ENCODE measurements at regions not wholly inside any gene's neighbourhood (a gene's known extent, or its start where the extent isn't known, plus 50 kb on each side); places are given as distances from the start of the nearest gene placed in this dataset.

- Histone ChIP-seq H3K27ac (ENCODE audit: poor library complexity, severe bottlenecking) (no peak overlapping the region), H3K9me3 (ENCODE audit: severe bottlenecking) (no peaks in the 10 kb centered on the region), H3K4me3 (ENCODE audit: severe bottlenecking) (no peak overlapping the region), H3K27me3 (ENCODE audit: insufficient read depth, poor library complexity, severe bottlenecking) (peaks cover 7% of the 10 kb centered on the region), H3K36me3 (ENCODE audit: low read depth) (no peaks in the 10 kb centered on the region), H3K4me1 (ENCODE audit: insufficient read depth, poor library complexity, severe bottlenecking) (no peaks in the 10 kb centered on the region)
- no peak for DNase-seq (ENCODE audit: low spot score)
- TF ChIP-seq, protein P1, sequence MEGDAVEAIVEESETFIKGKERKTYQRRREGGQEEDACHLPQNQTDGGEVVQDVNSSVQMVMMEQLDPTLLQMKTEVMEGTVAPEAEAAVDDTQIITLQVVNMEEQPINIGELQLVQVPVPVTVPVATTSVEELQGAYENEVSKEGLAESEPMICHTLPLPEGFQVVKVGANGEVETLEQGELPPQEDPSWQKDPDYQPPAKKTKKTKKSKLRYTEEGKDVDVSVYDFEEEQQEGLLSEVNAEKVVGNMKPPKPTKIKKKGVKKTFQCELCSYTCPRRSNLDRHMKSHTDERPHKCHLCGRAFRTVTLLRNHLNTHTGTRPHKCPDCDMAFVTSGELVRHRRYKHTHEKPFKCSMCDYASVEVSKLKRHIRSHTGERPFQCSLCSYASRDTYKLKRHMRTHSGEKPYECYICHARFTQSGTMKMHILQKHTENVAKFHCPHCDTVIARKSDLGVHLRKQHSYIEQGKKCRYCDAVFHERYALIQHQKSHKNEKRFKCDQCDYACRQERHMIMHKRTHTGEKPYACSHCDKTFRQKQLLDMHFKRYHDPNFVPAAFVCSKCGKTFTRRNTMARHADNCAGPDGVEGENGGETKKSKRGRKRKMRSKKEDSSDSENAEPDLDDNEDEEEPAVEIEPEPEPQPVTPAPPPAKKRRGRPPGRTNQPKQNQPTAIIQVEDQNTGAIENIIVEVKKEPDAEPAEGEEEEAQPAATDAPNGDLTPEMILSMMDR (IDR thresholded peaks at IDR 0.05; ENCODE audit: poor library complexity, severe bottlenecking), result no peak
- ATAC-seq (ENCODE audit: low read depth), result no peak
Measured at GRCh38 chr3:54003136-54003535, 111.5 kb upstream of the SELENOK start.

DNA sequence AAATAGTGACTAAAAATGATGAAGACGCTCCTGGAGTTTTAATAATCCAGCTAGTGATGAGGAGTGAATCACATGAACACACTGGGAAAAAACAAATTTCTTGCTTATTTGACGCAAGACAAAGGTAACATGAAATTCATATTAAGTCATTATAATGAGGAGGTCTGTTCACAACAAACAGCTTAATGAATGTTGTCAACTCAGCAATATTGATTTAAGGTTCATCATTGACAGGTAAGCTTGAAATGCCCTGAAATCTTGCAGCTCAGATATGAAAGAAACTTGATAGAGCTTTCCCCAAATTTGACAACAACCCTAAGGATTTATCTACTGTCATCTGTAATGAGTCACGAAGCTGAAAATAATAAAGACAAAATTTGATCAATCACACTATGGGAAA, 108.1 kb upstream of the SELENOK start:
- Histone ChIP-seq H3K27ac (ENCODE audit: poor library complexity, severe bottlenecking) (no peak overlapping the region), H3K4me1 (ENCODE audit: insufficient read depth, poor library complexity, severe bottlenecking) (no peaks in the 10 kb centered on the region), H3K27me3 (ENCODE audit: insufficient read depth, poor library complexity, severe bottlenecking) (peaks cover 7% of the 10 kb centered on the region), H3K9me3 (ENCODE audit: severe bottlenecking) (no peaks in the 10 kb centered on the region), H3K36me3 (ENCODE audit: low read depth) (no peaks in the 10 kb centered on the region), H3K4me3 (ENCODE audit: severe bottlenecking) (no peak overlapping the region)
- ATAC-seq (ENCODE audit: low read depth) (no peak), DNase-seq (ENCODE audit: low spot score) (no peak)
- TF ChIP-seq, protein P1 (IDR thresholded peaks at IDR 0.05; ENCODE audit: poor library complexity, severe bottlenecking), result no peak

- Histone ChIP-seq H3K4me3 (ENCODE audit: severe bottlenecking) (no peak overlapping the region), H3K4me1 (ENCODE audit: insufficient read depth, poor library complexity, severe bottlenecking) (no peaks in the 10 kb centered on the region), H3K9me3 (ENCODE audit: severe bottlenecking) (no peaks in the 10 kb centered on the region), H3K27me3 (ENCODE audit: insufficient read depth, poor library complexity, severe bottlenecking) (peaks cover 7% of the 10 kb centered on the region), H3K27ac (ENCODE audit: poor library complexity, severe bottlenecking) (no peak overlapping the region), H3K36me3 (ENCODE audit: low read depth) (no peaks in the 10 kb centered on the region)
- ATAC-seq (ENCODE audit: low read depth) (no peak), DNase-seq (ENCODE audit: low spot score) (no peak)
- TF ChIP-seq, protein P1 (IDR thresholded peaks at IDR 0.05; ENCODE audit: poor library complexity, severe bottlenecking), result no peak
Measured at GRCh38 chr3:53998980-53999379, 107.3 kb upstream of the SELENOK start.

GRCh38 chr3:53997476-53997875, 105.8 kb upstream of the SELENOK start:
- Histone ChIP-seq H3K36me3 (ENCODE audit: low read depth) (no peaks in the 10 kb centered on the region), H3K27ac (ENCODE audit: poor library complexity, severe bottlenecking) (no peak overlapping the region), H3K4me1 (ENCODE audit: insufficient read depth, poor library complexity, severe bottlenecking) (no peaks in the 10 kb centered on the region), H3K27me3 (ENCODE audit: insufficient read depth, poor library complexity, severe bottlenecking) (peaks cover 7% of the 10 kb centered on the region), H3K9me3 (ENCODE audit: severe bottlenecking) (no peaks in the 10 kb centered on the region), H3K4me3 (ENCODE audit: severe bottlenecking) (no peak overlapping the region)
- TF ChIP-seq, protein P1 (IDR thresholded peaks at IDR 0.05; ENCODE audit: poor library complexity, severe bottlenecking), result no peak
- ATAC-seq (ENCODE audit: low read depth) (no peak), DNase-seq (ENCODE audit: low spot score) (no peak)

GRCh38 chr3:53996141-53996874, 104.6 kb upstream of the SELENOK start:
- DNase-seq (ENCODE audit: low spot score), result no peak

More at GRCh38 chr3:53996141-53996874, 104.6 kb upstream of the SELENOK start:
- Histone ChIP-seq H3K4me1 (ENCODE audit: insufficient read depth, poor library complexity, severe bottlenecking) (no peaks in the 10 kb centered on the region), H3K9me3 (ENCODE audit: severe bottlenecking) (no peaks in the 10 kb centered on the region), H3K27me3 (ENCODE audit: insufficient read depth, poor library complexity, severe bottlenecking) (peaks cover 7% of the 10 kb centered on the region), H3K27ac (ENCODE audit: poor library complexity, severe bottlenecking) (no peak overlapping the region), H3K4me3 (ENCODE audit: severe bottlenecking) (no peak overlapping the region), H3K36me3 (ENCODE audit: low read depth) (no peaks in the 10 kb centered on the region)
- peak; percentile 83 for ATAC-seq (ENCODE audit: low read depth)
- TF ChIP-seq, protein P1 (IDR thresholded peaks at IDR 0.05; ENCODE audit: poor library complexity, severe bottlenecking), result no peak
